BLaER1 treated with 17β-estradiol and CSF1 and Interleukin-3, amounts not matched to agents 10 nM and 100 nM (cell line): ENCODE measurements at regions not wholly inside any gene's neighbourhood (a gene's known extent, or its start where the extent isn't known, plus 50 kb on each side); places are given as distances from the start of the nearest gene placed in this dataset.

Experiments
- H3K27ac ChIP-seq, 11 experiments: shearing (Covaris generic); formaldehyde crosslinking; 2 replicates each; pipeline ENCODE4 v1.8.1; 2022
- H3K27me3 ChIP-seq, 11 experiments: shearing (Covaris generic); formaldehyde crosslinking; 2 replicates each; pipeline ENCODE4 v1.8.1; 2022
- H3K36me3 ChIP-seq, 11 experiments: shearing (Covaris generic); formaldehyde crosslinking; 2 replicates each; pipeline ENCODE4 v1.8.1; 2022
- H3K4me1 ChIP-seq, 10 experiments: shearing (Covaris generic); formaldehyde crosslinking; 2 replicates each; pipeline ENCODE4 v1.8.1; 2022
- H3K4me2 ChIP-seq, 11 experiments: shearing (Covaris generic); formaldehyde crosslinking; 2 replicates each; pipeline ENCODE4 v1.8.1; 2022
- H3K4me3 ChIP-seq, 10 experiments: shearing (Covaris generic); formaldehyde crosslinking; 2 replicates each; pipeline ENCODE4 v1.8.1; 2022
- H3K9ac ChIP-seq, 11 experiments: shearing (Covaris generic); formaldehyde crosslinking; 2 replicates each; pipeline ENCODE4 v1.8.1; 2022
- H3K9me3 ChIP-seq, 11 experiments: shearing (Covaris generic); formaldehyde crosslinking; replicated peaks in 1 of 11; 2 replicates each; pipeline ENCODE4 v1.8.1; 2022
- H4K20me1 ChIP-seq, 11 experiments: shearing (Covaris generic); formaldehyde crosslinking; 2 replicates each; pipeline ENCODE4 v1.8.1; 2022
- Cebpa-rat ChIP-seq, 11 experiments: shearing (Covaris generic); IDR thresholded peaks; 2 replicates each; pipeline ENCODE4 v1.8.1; 2022

DNA sequence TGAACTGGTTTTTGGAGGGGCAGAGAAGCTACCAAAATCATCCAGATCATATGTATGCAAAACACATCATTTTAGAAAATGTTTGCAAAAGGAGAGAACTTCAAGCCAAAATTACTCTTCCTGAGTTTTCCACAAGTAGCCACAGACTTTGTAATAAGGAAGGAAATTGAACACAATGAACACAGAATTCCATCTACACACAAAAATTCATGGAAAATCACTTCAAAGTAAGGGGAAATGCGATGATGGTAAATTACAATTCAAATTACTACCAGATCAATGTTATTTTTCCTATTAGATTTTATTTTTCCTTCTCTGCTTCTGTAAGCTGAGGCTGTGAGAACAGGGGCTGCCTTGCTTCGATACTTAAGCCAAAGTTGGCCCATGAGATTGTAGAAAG is 172.1 kb upstream of the ARL4C start:
- H3K36me3 ChIP-seq, result no peaks in the 10 kb centered on the region

DNA sequence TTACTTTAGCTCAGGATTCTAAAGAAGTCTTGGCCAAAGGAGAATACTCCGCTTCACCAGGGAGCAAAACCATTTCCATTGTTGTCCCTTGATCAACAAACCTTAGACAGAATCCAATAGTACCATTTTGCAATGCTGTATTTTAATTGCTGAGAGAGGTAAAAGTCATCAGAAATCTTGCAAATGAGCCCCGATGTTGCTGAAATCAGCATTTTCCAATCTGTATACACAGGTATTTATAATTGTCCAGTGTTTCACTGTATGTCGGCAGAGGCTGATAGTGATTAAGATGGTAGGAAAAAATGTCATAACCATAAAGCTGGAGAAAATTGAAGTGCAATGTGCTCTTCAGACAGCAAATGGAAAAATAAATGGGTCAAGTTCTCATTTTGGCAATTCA is 170.0 kb upstream of the ARL4C start:
- Histone ChIP-seq H3K4me2 (no peak overlapping the region), H3K27me3 (no peaks in the 10 kb centered on the region), H3K9ac (no peak overlapping the region), H4K20me1 (no peaks in the 10 kb centered on the region), H3K4me1 (no peaks in the 10 kb centered on the region), H3K27ac (no peak overlapping the region), H3K4me3 (no peak overlapping the region), H3K36me3 (no peaks in the 10 kb centered on the region), H3K9me3 (peaks cover 27 to 37% (median 32%) of the 10 kb centered on the region in 11 experiments)
- no peak for TF ChIP-seq Cebpa-rat (IDR thresholded peaks at IDR 0.05)

More for the DNA sequence above, 172.1 kb upstream of the ARL4C start:
- Histone ChIP-seq H3K27me3 (no peaks in the 10 kb centered on the region), H3K9me3 (peaks cover 11 to 20% (median 14%) of the 10 kb centered on the region in 11 experiments), H3K27ac (no peak overlapping the region), H4K20me1 (no peaks in the 10 kb centered on the region), H3K4me3 (no peak overlapping the region), H3K4me2 (no peak overlapping the region), H3K9ac (no peak overlapping the region), H3K4me1 (no peaks in the 10 kb centered on the region)
- no peak for TF ChIP-seq Cebpa-rat (IDR thresholded peaks at IDR 0.05)

DNA sequence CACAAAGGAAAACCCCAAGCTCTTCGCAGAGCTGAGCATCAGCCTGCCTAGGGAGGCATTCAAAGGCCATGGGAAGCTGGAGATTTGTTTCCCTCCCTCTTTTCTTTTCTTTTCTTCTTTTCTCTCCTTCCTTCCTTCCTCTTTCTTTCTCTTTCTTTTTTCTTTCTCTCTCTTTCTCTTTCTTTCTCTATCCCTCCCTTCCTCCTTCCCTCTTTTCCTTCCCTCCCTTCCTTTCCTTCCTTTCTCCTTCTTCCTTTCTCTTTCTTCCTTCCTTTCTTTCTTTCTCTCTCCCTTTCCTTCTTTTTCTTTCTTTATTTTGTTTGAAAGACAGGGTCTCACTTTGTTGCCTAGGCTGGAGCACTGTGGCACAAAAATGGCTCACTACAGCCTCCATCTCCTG is 168.4 kb upstream of the ARL4C start:
- Histone ChIP-seq H3K4me1 (no peaks in the 10 kb centered on the region), H3K36me3 (no peaks in the 10 kb centered on the region), H3K4me2 (no peak overlapping the region), H3K27me3 (no peaks in the 10 kb centered on the region), H4K20me1 (no peaks in the 10 kb centered on the region), H3K9ac (no peak overlapping the region), H3K4me3 (no peak overlapping the region), H3K9me3 (peaks cover 27 to 46% (median 35%) of the 10 kb centered on the region in 11 experiments), H3K27ac (no peak overlapping the region)
- TF ChIP-seq Cebpa-rat (IDR thresholded peaks at IDR 0.05), result no peak

DNA sequence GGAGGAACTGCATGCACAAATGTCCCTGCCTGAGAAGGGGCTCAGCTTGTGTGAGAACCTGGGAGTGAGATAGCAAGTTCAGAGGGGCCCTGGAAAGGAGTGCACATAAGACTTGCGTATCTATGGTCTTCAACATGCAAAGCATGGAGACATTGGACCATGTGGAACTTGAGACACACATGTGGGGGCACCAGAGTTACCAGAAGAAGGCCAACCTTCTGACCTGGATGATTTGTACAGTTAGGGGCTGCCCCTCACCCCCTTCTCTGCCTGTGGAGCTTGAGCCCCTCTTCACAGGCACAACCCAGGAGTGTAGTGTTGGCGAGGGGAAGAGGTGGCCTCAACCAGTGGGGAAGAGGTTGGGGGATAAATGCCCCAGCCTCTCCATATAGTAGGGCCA is 165.0 kb upstream of the ARL4C start:
- no peak overlapping the region for H3K27ac ChIP-seq
- no peak overlapping the region for H3K9ac ChIP-seq
- no peak for TF ChIP-seq Cebpa-rat (IDR thresholded peaks at IDR 0.05)
- H3K27me3 ChIP-seq, result no peaks in the 10 kb centered on the region
- H3K9me3 ChIP-seq, result peaks cover 31 to 50% (median 35%) of the 10 kb centered on the region in 11 experiments
- H3K36me3 ChIP-seq, result no peaks in the 10 kb centered on the region
- no peaks in the 10 kb centered on the region for H3K4me1 ChIP-seq
- H4K20me1 ChIP-seq, result no peaks in the 10 kb centered on the region
- H3K4me2 ChIP-seq, result no peak overlapping the region
- H3K4me3 ChIP-seq, result no peak overlapping the region

DNA sequence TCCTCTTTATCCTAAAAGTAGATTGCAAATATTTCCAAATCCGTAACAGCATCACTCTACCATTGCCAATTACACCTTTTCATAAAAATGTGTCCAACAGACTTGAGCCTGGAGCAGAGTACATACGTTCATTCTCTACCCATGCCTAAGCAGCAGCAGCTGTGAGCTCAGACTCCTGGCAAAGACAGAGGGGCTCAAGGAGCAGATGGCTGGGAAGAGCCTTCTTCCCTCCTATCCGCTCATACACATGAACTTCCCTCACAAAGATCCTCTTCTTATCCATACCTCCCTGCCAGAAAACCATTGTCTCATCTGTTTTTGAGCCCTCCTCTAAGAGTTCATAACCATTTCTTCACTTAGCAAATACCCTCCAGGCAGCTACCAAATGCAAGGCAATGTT is 164.3 kb upstream of the ARL4C start:
- Histone ChIP-seq H3K9ac (no peak overlapping the region), H3K9me3 (peaks cover 31 to 50% (median 35%) of the 10 kb centered on the region in 11 experiments)
- no peak for TF ChIP-seq Cebpa-rat (IDR thresholded peaks at IDR 0.05)

DNA sequence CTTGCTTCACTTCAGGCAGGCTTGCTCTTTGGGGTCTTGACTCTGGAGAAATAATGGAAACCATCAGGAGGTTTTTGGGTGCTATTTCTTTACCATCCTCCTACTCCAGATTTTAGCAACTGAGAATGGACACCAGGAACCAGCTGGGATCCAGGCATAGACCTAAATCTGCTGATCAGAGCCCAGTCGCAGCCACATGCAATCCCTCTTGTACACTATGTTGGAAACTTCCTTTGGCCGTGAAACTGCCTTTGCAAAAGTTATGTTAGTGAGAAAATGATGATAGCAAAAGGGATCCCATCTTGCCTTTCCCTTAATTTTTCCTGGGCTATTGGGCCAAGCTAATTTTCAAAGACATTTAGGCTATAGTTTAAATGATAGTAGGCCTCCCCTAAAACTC is 158.8 kb upstream of the ARL4C start:
- TF ChIP-seq Cebpa-rat (IDR thresholded peaks at IDR 0.05), result no peak
- Histone ChIP-seq H4K20me1 (no peaks in the 10 kb centered on the region), H3K4me3 (no peak overlapping the region), H3K27me3 (no peaks in the 10 kb centered on the region), H3K4me1 (no peaks in the 10 kb centered on the region), H3K36me3 (no peaks in the 10 kb centered on the region), H3K27ac (no peak overlapping the region), H3K9me3 (0 out of 22 replicates have a peak, but pooled peaks cover 0 to 9% (median 0%) of the 10 kb centered on the region in 11 experiments), H3K9ac (no peak overlapping the region), H3K4me2 (no peak overlapping the region)

More for the DNA sequence above, 164.3 kb upstream of the ARL4C start:
- no peaks in the 10 kb centered on the region for H3K27me3 ChIP-seq
- no peaks in the 10 kb centered on the region for H4K20me1 ChIP-seq
- no peaks in the 10 kb centered on the region for H3K4me1 ChIP-seq
- no peak overlapping the region for H3K4me2 ChIP-seq
- no peak overlapping the region for H3K4me3 ChIP-seq
- H3K36me3 ChIP-seq, result no peaks in the 10 kb centered on the region
- no peak overlapping the region for H3K27ac ChIP-seq

DNA sequence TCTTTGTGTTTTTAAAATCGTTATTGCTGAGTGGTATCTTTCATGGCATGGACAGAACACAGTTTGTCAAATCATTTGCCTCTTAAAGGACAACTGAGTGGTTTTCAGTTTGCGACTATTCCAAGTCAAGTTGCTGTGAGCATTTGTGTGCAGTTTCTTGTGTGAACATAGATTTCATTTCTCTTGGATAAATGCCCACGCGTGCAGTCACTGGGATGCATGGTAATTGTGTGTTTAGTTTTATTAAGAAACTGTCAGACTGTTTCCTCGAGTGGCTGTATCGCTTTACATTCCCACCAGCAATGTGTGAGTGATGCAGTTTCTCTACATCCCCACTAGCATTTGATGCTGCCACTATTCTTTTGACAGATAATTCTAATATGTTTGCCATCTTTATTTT is 154.0 kb upstream of the ARL4C start:
- Histone ChIP-seq H3K9ac (no peak overlapping the region), H3K4me1 (no peaks in the 10 kb centered on the region), H3K4me2 (no peak overlapping the region), H3K9me3 (no peaks in the 10 kb centered on the region), H3K27ac (no peak overlapping the region), H4K20me1 (no peaks in the 10 kb centered on the region), H3K27me3 (no peaks in the 10 kb centered on the region), H3K36me3 (no peaks in the 10 kb centered on the region), H3K4me3 (no peak overlapping the region)
- TF ChIP-seq Cebpa-rat (IDR thresholded peaks at IDR 0.05), result no peak

DNA sequence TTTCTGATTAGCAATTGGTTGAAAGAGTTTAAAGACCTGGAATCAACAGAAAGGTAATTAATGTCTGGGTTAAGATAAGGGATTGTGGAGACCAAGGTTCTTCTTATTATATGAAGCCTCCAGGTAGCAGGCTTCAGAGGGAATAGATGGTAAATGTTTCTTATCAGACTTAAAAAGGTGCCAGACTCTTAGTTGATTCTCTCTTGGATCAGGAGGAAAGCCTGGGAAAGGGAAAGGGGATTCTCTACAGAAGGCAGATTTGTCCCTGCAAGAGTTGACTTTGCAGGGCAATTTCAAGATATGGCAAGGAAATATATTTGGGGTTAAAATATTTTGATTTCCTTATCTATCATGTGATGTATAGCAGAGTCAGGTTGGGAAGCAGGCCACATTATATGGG is 153.1 kb upstream of the ARL4C start:
- Histone ChIP-seq H4K20me1 (no peaks in the 10 kb centered on the region), H3K27me3 (no peaks in the 10 kb centered on the region), H3K4me2 (no peak overlapping the region), H3K4me1 (no peaks in the 10 kb centered on the region), H3K27ac (no peak overlapping the region), H3K9ac (no peak overlapping the region), H3K9me3 (peaks cover 0 to 4% (median 0%) of the 10 kb centered on the region in 11 experiments; a peak in 3 of 22 replicates), H3K36me3 (no peaks in the 10 kb centered on the region), H3K4me3 (no peak overlapping the region)
- TF ChIP-seq Cebpa-rat (IDR thresholded peaks at IDR 0.05), result no peak

DNA sequence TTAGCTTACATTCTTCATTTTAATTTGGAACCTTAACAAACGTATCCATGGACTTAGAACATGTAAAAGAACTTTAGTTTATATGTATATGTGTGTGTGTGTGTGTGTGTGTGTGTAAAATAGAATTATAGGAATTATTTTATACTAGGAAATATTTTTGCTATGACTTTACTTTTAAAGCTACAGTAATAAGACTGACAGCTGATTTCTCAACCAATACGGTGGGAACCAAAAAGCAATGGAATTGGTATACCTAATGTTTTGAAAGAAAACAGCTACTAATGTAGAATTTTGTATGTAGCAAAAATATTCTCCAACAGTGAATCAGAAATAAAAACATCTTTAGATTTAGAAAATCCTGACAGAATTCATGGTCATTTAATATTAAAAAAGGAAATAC is 146.5 kb upstream of the ARL4C start:
- no peaks in the 10 kb centered on the region for H3K4me1 ChIP-seq
- H3K4me2 ChIP-seq, result no peak overlapping the region
- no peak overlapping the region for H3K9ac ChIP-seq
- no peak for TF ChIP-seq Cebpa-rat (IDR thresholded peaks at IDR 0.05)
- no peak overlapping the region for H3K4me3 ChIP-seq
- H3K9me3 ChIP-seq, result peaks cover 23 to 46% (median 38%) of the 10 kb centered on the region in 11 experiments; a peak in 21 of 22 replicates
- H4K20me1 ChIP-seq, result no peaks in the 10 kb centered on the region
- no peaks in the 10 kb centered on the region for H3K27me3 ChIP-seq
- H3K36me3 ChIP-seq, result no peaks in the 10 kb centered on the region
- H3K27ac ChIP-seq, result no peak overlapping the region

DNA sequence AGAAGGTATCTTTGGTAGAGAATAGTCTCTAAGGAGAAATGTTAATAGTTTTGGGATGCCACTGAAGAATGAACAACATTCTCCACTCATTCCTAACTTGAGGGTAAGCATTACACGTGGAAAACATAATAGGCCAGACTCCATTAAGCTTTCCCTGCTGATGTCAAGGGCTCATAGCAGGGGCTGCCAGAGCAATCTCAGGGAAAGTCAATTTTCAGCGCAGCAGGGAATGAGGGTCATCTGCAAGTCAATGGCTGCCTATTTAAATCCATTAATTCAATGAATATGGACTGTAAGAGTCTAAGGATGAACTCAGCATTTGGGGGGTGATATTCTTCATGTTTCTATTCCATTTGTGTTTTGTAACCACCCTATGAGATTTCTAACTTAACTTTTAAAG is 144.2 kb upstream of the ARL4C start:
- H3K36me3 ChIP-seq, result no peaks in the 10 kb centered on the region
- H3K27me3 ChIP-seq, result no peaks in the 10 kb centered on the region
- no peak overlapping the region for H3K27ac ChIP-seq
- no peak overlapping the region for H3K9ac ChIP-seq
- no peak overlapping the region for H3K4me3 ChIP-seq
- no peaks in the 10 kb centered on the region for H4K20me1 ChIP-seq
- peaks cover 35 to 62% (median 52%) of the 10 kb centered on the region in 11 experiments for H3K9me3 ChIP-seq
- TF ChIP-seq Cebpa-rat (IDR thresholded peaks at IDR 0.05), result no peak
- H3K4me2 ChIP-seq, result no peak overlapping the region
- H3K4me1 ChIP-seq, result no peaks in the 10 kb centered on the region
